ENCODE measurements at regions not wholly inside any gene's neighbourhood (a gene's known extent, or its start where the extent isn't known, plus 50 kb on each side); places are given as distances from the start of the nearest gene placed in this dataset.
"Not testable (repeated sequence)": the region's sequence is repeated elsewhere in the genome, so short reads cannot be mapped to it uniquely, and the experiment has no call there.

- TF ChIP-seq CTCF (IDR thresholded peaks at IDR 0.05); RCOR1 (IDR thresholded peaks at IDR 0.05; ENCODE audit: low read length); REST (IDR thresholded peaks at IDR 0.05; ENCODE audit: low read depth, low read length); EZH2phosphoT487 (IDR thresholded peaks at IDR 0.05; ENCODE audit: borderline replicate concordance, low read depth): not testable (repeated sequence)
Measured at GRCh38 chr14:19094731-19095130, 127.5 kb downstream of the POTEM start.
